Esophagus squamous epithelium (tissue), 4 donors: ENCODE measurements at regions not wholly inside any gene's neighbourhood (a gene's known extent, or its start where the extent isn't known, plus 50 kb on each side); places are given as distances from the start of the nearest gene placed in this dataset.

Source experiments
- CTCF ChIP-seq, 6 experiments: fragments of 450-650 bp in 4 of 6; fragments of 200-600 bp in 2 of 6; sonication (generic) in 2 of 6; IDR thresholded peaks; one replicate each; pipeline ENCODE4 v1.5.1; 2016 to 2019; ENCODE audit warnings: antibody characterized with exemption in 6 of 6, mild to moderate bottlenecking in 4 of 6, moderate library complexity in 4 of 6
- POLR2A ChIP-seq, 4 donors: fragments of 450-650 bp; IDR thresholded peaks; one replicate each; pipeline ENCODE4 v1.6.1; 2017; ENCODE audit warnings: antibody characterized with exemption in 4 of 4, mild to moderate bottlenecking in 4 of 4, moderate library complexity in 3 of 4

- TF ChIP-seq CTCF (IDR thresholded peaks at IDR 0.05) (no peak), POLR2A (IDR thresholded peaks at IDR 0.05) (no peak)
Measured at GRCh38 chr18:55072181-55072580, 112.9 kb upstream of the CCDC68 start.
